GM18517 (cell line): ENCODE measurements at regions not wholly inside any gene's neighbourhood (a gene's known extent, or its start where the extent isn't known, plus 50 kb on each side); places are given as distances from the start of the nearest gene placed in this dataset.
"Not testable (repeated sequence)": the region's sequence is repeated elsewhere in the genome, so short reads cannot be mapped to it uniquely, and the experiment has no call there.

Experiments used
- ATAC-seq: cut with Tn5 transposase; IDR thresholded peaks from one replicate; pipeline ENCODE4 v1.9.1; 2021; ENCODE audit warnings: mild to moderate bottlenecking, moderate library complexity; ENCODE audit not compliant: unreplicated experiment

DNA sequence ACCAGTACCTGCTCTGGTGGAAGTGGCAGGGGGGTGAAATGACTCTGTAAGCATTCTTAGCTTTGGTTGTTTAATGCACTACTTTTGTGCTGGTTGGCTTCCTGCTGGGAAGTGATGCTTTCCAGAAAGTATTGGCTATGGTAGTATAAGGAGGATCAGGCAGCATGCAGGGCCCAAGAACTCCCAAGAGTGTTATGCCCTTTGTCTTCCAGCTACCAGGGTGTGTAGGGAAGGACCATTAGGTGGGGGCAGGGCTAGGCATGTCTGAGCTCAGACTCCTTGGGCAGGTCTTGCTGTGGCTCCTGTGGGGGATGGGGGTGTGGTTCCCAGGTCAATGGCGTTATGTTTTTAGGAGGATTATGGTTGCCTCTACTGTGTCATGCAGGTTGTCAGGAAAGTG lies 135.8 kb upstream of the TRPC7 start:
- no peak for ATAC-seq

DNA sequence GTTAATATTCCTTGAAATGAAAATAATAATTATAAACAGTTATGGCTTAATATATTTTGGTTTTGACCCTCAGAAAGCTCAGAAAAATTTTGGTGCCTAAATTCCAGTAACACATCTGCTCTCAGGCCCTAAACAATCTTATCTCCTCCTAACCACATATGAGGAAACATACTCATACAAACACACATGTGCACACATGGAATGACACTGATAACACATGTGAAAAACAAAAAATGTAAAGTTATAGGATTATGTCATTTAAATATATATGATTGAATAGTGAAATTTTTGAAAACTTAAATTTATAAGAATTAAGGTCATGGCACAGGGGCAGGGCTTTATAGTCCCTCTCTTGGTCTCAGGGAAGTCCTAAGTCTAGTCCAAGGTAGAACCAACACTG lies 127.2 kb upstream of the TRPC7 start:
- no peak for ATAC-seq

DNA sequence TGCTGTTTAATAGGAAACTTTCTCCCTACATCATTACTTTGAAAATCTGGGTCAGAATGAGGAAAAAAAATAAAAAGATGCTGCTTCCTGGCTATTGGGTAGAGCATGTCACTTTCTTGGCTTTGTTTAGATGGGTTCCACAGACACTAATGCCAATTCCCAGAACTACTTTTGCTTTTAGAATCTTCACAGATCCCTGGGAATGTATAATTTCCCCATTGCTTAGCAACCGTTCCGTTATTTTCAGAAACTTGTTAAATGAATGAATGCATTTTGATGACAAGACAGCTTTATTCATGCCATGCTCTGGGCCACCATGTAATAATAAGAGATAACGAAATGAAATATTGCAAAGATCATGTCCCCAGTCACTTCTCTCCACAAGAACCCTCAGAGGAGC lies 126.5 kb upstream of the TRPC7 start:
- ATAC-seq, result no peak

DNA sequence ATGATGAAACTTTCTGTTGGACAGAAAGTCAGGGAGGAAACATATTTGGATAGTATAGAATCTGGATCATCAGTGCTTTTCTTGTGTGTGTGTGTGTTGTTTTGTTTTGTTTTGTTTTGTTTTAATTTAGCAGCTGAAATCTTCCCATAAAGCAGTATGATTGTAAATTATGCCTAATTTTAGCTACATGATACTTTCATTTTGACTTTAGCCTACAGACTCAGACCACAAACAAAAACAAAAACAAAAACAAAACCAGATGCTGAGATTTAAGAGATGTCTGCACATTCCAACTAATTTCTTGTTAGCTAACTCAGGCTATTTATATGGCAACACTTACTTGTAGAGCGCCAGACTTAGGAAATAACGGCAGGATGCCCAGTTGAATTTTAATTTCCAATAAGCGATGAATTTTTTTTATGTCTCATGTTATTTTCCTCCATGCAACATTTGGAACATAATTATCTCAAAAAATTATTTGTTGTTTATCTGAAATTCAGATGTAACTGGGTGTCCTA lies 119.5 kb upstream of the TRPC7 start:
- ATAC-seq, result no peak

DNA sequence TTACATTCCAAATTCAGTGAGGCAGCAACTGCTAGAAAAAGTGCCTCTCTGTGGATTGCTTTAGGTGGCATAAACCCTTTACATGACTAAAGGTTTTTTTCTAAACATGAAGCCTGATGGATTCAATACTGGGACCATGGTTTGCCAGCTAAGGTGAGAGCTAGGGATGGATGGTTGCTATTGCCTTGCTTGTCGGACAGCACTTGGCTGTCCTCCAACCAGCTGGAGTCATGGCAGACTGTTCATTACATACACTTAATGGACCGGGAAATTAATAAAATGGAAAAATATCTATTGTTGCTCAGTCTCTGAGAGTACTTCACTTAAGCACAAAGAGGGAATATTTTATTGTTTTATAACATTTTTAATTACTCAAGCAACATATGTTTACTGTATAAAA lies 116.9 kb upstream of the TRPC7 start:
- no peak for ATAC-seq

DNA sequence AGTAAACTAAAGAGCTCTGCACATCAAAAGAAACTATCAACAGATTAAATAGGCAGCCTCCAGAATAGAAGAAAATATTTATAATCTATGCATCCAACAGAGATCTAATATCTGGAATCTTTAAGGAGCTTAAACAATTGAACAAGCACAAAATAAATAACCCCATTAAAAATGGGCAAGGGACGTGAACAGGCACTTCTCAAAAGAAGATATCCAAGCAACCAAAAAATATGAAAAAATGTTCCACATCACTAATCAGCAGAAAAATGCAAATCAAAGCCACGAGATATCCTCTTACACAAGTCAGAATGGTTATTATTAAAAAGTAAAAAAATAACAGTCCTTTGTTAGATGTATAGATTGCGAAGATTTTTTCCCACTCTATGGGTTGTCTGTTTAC lies 109.1 kb upstream of the TRPC7 start:
- ATAC-seq, result no peak

DNA sequence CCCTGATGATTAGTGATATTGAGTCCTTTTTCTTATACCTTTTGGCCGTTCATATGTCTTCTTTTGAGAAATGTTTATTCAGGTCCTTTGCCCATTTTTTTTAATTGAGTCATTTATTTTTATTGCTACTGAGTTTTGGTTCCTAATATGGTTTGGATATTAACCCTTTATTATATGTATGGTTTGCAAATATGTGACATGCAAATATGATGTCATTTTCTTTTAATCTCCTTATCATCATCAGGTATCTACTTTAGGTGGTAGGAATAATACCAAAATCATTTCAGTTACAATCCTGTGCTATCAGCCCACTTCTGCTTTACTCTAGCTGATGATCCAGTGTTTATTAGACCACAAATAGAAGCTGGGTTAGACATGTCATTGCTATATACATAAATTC lies 102.3 kb upstream of the TRPC7 start:
- no peak for ATAC-seq

DNA sequence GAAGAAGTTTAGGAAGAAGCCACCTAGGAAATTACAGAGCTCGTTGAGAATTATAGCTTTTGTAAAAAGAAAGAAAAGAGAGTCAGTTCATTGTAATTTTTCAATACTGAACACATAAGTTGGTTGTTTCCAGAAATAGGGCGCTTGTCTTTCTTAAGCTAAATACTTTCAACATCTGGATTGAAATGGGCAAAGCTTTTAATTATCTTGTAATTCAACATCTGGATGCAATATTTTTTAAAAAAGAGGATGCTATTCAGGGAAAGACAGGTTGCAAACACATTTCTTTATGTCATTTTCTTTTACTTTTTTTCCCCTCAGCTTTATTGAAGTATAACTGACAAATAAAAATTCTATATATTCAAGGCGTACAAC lies 100.7 kb upstream of the TRPC7 start:
- ATAC-seq, result no peak

DNA sequence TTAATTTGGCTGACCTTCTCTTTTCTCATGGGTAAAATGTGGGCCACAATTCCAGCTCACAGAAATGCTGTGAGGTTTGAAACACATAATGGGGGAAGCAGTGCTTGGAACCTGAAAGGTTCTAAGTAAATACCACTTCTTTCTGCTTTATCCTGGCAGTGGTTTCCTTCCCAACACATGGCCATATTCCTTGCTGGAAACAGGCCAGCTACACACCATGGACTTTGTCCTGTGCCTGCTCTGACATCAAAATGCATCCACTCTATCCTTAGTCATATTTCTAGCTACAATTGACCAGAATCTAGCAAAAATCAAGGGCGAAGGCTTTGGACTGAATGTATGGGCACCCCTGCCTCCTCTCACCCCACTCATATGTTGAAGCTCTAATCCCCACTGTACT lies 93.1 kb upstream of the TRPC7 start:
- no peak for ATAC-seq

DNA sequence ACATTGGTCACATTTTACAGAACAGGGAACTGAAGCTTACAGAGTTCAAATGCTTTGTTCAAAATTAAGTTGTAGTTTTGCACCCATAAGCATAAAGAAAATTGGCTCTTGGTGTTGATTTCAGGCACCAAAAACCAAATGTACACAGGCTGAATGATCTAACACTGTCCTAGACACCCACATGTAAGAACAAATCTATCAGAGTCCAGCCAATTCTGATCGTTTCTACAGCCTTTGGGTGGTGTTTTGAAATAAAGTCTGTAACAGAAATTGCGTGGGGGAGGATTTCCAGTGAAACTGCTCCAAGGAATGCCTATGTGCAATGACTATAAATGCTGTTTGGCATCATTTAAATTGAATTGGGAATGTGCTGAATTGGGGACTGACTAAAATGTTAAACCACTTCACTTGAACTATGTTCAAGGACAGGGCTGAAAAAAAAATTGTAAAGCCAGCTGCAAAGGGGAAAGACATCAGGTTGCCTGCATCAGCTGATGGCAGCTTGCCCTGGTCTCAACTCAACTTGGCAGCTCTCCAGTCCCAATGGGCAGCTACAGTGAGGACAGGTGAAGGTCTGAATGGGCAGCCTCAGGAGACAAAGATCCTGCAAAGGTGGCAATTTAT lies 92.2 kb upstream of the TRPC7 start:
- ATAC-seq, result no peak

DNA sequence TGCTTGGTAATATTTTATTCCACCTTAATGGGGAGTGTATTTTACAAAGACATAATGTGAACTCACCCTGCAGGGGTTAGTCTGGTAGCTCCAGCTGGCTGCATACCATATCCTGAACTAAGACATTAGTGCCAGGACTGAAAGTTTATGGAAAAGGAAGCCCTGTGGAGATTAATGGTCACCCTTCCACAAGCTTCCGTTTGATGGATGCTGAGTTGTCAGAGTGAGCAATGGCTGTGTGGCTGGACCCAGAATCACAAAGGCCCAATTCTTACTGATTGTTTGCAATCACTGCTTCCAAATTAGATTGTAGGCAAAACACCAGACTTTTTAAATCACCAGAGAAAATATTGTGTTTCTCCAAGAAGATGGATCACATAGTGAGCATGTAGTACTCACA lies 90.1 kb upstream of the TRPC7 start:
- ATAC-seq, result no peak

DNA sequence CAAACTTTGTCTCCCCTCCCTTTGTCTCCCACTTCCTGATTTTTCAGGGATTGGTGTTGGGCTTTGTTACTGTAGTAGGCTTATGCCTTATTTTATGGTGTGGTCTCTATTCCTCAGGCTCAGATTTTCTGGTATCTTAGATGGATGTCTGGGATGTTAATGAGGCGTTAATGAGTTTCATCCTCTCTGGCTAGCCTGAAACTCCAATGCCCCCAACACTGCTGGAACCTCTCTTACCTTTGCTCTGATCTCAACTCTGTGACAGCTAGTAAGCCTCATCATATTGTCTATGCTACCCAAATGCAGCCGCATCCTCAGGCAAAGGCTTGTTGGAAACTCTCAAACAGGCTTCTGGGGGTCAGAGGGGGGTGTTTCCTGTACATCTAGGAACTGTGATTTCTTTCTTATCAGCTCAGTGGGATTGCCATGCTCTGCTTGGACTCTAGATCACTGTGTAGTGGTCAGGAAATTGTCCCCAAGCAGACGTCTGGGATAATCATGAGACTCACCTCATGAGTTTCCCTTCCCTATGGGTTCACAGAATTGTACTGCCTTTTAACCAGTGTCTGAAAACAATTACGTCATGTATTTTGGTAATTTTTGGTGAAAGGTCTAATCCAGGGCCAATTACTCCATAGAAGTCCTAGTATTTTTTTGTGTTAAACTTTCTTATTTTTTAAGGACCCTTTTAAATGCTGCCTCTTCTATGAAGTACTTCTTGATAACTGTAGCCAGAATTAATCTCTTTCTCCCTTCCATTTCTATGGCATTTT lies 88.8 kb upstream of the TRPC7 start:
- ATAC-seq, result no peak

DNA sequence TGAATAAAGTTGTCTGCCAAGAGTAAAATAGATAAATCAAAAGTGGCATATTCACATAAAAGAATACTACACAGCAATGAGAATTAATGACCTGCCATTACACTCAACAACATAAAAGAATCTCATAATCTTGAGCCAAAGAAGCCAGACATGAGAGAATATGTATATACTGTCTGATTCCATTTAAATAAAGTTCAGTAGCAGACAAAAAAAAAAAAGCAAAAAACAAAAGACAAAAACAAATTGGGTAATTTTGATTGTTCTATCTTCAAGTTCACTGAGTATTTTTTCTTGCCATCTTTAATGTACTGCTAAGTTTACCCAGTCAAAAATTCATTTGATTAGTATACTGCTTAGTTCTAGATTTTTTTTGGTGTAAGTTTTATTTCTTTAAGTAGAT lies 87.9 kb upstream of the TRPC7 start:
- no peak for ATAC-seq

DNA sequence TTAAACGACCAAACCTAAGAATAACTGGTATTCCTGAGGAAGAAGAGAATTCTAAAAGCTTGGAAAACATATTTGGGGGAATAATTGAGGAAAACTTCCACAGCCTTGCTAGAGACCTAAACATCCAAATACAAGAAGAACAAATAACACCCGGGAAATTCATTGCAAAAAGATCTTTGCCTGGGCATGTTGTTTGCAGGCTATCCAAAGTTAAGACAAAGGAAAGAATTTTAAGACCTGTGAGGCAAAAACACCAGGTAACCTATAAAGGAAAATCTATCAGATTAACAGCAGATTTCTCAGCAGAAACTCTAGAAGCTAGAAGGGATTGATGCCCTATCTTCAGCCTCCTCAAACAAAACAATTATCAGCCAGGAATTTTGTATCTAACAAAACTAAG lies 82.2 kb upstream of the TRPC7 start:
- ATAC-seq, result not testable (repeated sequence)

DNA sequence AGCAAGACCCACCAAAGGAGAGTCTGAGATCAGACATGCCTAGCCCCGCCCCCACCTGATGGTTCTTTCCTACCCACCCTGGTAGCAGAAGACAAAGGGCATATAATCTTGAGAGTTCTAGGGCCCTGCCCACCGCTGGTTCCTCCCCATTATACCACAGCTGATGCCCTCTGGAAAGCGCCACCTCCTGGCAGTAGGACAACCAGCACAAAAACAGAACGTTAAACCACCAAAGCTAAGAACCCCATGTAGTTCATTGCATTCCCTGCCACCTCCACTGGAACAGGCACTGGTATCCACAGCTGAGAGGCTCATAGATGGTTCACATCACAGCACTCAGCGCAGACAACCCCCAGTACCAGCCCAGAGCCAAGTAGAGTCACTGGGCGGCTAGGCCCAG lies 81.2 kb upstream of the TRPC7 start:
- ATAC-seq, result no peak

DNA sequence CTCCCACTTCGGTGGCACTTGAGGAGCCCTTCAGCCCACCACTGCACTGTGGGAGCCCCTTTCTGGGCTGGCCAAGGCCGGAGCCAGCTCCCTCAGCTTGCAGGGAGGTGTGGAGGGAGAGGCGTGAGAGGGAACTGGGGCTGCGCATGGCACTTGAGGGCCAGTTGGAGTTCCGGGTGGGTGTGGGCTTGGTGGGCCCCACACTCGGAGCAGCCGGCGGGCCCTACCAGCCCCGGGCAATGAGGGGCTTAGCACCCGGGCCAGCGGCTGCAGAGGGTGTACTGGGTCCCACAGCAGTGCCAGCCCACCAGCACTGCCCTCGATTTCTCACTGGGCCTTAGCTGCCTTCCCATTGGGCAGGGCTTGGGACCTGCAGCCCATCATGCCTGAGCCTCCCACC lies 78.8 kb upstream of the TRPC7 start:
- not testable (repeated sequence) for ATAC-seq

DNA sequence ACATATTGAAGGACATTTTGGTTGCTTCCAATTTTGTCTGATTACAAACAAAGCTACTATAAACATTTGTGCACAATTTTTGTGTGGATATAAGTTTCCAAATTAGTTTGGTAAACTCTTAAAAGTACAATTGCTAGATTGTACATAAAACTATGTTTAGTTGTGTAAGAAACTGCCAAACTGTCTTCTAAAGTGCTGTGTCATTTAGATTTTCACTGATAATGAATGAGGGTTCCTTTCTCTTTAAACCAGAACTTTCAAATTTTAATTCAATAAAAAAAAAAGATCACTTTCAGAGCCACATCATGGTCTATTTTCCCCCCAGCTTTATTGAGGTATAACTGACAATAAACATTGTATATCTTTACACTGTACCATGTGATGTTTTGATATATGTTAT lies 74.0 kb upstream of the TRPC7 start:
- no peak for ATAC-seq

DNA sequence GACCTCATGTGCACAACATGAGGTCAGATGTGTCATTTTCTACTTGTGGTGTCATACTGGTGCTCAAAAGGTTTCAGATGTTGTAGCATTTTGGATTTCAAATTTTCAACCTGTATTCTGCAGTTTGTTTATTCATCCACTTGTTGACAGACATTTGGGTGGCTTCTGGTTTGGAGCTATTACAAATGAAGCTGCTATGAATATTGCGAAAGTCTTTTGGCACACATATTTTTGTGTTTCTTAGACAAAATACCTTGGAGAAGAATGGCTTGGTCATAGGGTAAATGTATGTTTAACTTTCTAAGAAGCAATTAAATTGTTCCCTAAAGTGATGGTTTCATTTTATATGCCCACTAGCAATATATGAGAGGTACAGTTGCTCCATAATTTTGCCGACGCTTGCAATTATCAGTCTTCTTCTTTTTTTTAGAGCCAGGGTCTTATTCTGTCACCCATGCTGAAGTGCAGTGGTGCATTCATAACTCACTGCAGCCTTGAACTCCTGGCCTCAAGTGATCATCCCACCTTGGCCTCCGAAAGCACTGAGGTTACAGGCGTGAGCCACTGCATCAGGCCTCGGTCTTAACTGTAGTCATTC lies 70.7 kb upstream of the TRPC7 start:
- ATAC-seq, result no peak

DNA sequence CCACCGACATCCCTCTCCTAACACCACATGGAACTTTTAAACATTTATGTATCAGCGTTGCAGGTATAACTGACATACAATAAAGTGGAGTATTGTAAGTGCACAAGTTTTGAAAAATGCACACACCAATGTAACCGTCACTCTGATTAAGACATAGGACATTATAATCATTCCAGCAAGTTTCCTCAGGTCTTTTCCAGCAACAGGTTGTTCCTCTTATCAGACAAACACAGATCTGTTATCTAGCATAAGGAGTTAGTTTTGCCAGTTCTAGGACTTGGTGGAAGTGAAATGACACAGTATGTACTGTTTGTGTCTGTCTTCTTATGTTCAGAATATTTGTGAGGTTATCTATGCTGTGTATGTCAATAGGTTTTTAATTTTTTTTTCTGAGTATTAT lies 69.5 kb upstream of the TRPC7 start:
- no peak for ATAC-seq

DNA sequence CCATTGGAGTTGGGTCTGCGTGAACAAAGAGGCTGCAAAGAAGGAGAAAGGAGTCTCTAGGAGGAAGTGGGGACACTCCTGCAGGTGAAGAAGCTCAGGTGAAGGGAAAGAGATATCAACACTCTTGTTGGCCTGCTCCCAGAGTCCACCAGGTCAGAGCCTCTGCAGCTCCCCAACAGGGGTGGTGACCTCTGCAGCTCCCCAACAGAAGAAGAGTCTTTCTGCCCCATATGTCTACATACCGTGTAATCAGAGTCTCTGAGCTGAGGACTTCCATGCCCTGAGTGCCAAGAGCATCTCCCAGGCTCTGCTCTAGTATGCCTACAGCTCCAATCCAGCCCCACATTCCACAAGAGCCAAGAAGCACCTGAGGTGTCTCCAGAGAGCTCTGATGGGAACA lies 67.4 kb upstream of the TRPC7 start:
- ATAC-seq, result no peak

DNA sequence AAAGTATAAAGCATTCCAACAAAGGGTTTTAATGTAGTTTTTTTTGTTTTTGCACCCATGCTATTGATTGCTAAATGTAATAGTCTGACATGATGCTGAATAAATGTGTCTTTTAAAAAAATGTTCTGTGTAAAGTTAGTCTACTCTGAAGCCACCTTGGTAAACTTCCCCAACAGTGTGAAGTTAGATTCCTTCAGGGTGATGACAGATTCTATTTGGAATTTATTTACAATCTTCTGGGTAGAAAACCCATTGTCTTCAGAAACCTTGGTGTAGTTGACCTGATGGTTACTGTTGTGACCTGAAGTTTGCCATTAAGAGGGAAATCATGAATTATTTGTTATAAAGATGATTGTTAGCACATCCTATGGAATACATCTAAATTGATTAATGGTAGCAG lies 64.7 kb upstream of the TRPC7 start:
- no peak for ATAC-seq

DNA sequence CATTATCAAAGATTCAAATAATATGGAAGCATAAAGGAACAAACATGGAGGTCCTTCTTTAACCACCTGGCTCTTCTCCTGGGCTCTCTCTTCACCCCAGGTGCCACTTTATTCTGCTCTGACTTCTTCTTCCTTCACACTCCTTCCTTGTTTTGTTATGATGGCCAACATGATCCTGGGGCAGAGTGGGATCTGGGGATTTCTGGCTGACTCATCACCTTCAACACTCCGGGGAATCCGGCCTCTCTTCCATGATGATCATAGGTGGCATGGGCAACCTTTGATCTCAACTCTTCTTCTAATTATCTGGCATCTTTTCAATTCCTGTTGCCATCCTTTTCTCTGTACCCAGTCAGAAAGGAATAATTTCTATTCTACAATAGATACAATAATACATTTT lies 62.1 kb upstream of the TRPC7 start:
- ATAC-seq, result no peak
